ENCODE measurements at regions not wholly inside any gene's neighbourhood (a gene's known extent, or its start where the extent isn't known, plus 50 kb on each side); places are given as distances from the start of the nearest gene placed in this dataset.

DNA sequence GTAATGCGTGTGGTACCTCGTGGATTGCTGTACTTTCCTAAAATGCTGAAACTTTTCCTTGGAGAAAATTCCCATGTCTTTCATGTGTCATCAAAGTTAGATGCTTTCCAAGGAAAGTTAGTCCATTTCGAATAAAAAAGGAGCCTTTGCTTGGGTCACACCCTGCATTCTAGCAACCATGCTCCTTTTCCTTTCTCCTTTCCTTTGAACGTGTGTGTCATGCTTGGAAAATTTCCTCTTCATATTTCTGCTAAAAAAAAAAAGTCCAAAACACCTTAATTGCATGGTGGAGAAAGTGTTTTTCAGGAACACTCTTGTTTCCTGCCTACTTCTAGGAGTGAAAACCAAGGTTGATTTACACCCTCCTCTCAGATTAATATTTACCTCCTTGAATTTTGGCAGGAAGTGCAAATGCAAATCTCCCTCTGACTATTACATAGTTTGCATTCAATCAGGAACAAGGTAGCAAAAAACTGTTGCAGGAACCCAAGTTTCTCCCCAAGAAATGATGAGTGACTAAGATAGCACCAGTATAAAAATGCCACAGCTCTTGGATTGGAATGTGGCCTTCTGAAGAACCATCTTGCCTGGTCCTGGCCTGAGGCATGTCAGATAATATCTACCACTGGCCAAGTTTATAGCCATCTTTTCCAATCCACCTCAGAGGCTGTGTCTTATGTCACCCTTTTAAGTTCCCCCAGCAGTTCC, 590.6 kb downstream of the QKI start:
- TF ChIP-seq CTCF (IDR thresholded peaks at IDR 0.05; ENCODE audit: insufficient read depth, low read length, poor library complexity, severe bottlenecking): no peak
- TF ChIP-seq EZH2phosphoT487 (conservative IDR thresholded peaks at IDR 0.05; ENCODE audit: low read length): no peak
